ENCODE measurements at regions not wholly inside any gene's neighbourhood (a gene's known extent, or its start where the extent isn't known, plus 50 kb on each side); places are given as distances from the start of the nearest gene placed in this dataset.

GRCh38 chr17:69928611-69929010 lies 146.4 kb upstream of the KCNJ16 start:
- POLR2A ChIA-PET (ENCODE audit: low non-redundant PET) = no interaction called here
- no peak for DNase-seq (ENCODE audit: low spot score)
- CTCF ChIA-PET = no interaction called here
- TF ChIP-seq, protein P1, sequence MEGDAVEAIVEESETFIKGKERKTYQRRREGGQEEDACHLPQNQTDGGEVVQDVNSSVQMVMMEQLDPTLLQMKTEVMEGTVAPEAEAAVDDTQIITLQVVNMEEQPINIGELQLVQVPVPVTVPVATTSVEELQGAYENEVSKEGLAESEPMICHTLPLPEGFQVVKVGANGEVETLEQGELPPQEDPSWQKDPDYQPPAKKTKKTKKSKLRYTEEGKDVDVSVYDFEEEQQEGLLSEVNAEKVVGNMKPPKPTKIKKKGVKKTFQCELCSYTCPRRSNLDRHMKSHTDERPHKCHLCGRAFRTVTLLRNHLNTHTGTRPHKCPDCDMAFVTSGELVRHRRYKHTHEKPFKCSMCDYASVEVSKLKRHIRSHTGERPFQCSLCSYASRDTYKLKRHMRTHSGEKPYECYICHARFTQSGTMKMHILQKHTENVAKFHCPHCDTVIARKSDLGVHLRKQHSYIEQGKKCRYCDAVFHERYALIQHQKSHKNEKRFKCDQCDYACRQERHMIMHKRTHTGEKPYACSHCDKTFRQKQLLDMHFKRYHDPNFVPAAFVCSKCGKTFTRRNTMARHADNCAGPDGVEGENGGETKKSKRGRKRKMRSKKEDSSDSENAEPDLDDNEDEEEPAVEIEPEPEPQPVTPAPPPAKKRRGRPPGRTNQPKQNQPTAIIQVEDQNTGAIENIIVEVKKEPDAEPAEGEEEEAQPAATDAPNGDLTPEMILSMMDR (conservative IDR thresholded peaks at IDR 0.05; ENCODE audit: low read depth) = no peak
- H3K27ac ChIP-seq = no peak overlapping the region

- CTCF ChIA-PET = no interaction called here
- H3K27ac ChIP-seq = no peak overlapping the region
- TF ChIP-seq, protein P1 (conservative IDR thresholded peaks at IDR 0.05; ENCODE audit: low read depth) = no peak
- POLR2A ChIA-PET (ENCODE audit: low non-redundant PET) = no interaction called here
- no peak for DNase-seq (ENCODE audit: low spot score)
These were observed 138.0 kb upstream of the KCNJ16 start for GRCh38 chr17:69936996-69937395.

DNA sequence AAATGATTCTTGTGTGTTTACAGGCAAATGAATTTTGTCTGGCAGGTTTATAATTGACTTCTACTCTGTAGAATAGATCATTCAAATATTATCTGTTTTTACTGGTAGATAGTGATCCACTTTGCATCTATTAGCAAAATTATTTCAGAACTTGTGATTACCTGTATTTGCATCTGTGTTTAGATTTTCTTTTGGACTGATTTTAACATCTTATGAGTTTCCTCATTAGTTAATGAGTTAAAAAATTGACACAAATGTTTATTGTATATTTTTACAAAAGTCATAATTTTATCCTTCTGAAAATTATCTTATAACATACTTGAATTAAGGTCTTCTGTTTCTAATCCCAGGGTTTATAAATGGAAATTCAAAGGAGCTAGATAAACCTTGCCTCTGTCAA lies 132.0 kb upstream of the KCNJ16 start:
- DNase-seq (ENCODE audit: low spot score) = no peak
- H3K27ac ChIP-seq = no peak overlapping the region
- ChIA-PET CTCF (interaction anchor here (0.7 kb wide), 1 partner anchor 213 kb away, joined by 4 read pairs; no protein-coding TSS in a partner anchor), POLR2A (ENCODE audit: low non-redundant PET) (no interaction called here)
- TF ChIP-seq, protein P1 (conservative IDR thresholded peaks at IDR 0.05; ENCODE audit: low read depth) = no peak

GRCh38 chr17:69944406-69944805 lies 130.6 kb upstream of the KCNJ16 start:
- no peak overlapping the region for H3K27ac ChIP-seq
- no peak for DNase-seq (ENCODE audit: low spot score)
- POLR2A ChIA-PET (ENCODE audit: low non-redundant PET) = no interaction called here
- CTCF ChIA-PET = interaction anchor here (0.6 kb wide), 1 partner anchor 52 kb away, joined by 3 read pairs; no protein-coding TSS in a partner anchor
- TF ChIP-seq, protein P1 (conservative IDR thresholded peaks at IDR 0.05; ENCODE audit: low read depth) = no peak

GRCh38 chr17:69945698-69946185 lies 129.3 kb upstream of the KCNJ16 start:
- POLR2A ChIA-PET (ENCODE audit: low non-redundant PET) = no interaction called here
- no peak for DNase-seq (ENCODE audit: low spot score)
- TF ChIP-seq, protein P1 (conservative IDR thresholded peaks at IDR 0.05; ENCODE audit: low read depth) = no peak
- H3K27ac ChIP-seq = no peak overlapping the region
- CTCF ChIA-PET = no interaction called here

DNA sequence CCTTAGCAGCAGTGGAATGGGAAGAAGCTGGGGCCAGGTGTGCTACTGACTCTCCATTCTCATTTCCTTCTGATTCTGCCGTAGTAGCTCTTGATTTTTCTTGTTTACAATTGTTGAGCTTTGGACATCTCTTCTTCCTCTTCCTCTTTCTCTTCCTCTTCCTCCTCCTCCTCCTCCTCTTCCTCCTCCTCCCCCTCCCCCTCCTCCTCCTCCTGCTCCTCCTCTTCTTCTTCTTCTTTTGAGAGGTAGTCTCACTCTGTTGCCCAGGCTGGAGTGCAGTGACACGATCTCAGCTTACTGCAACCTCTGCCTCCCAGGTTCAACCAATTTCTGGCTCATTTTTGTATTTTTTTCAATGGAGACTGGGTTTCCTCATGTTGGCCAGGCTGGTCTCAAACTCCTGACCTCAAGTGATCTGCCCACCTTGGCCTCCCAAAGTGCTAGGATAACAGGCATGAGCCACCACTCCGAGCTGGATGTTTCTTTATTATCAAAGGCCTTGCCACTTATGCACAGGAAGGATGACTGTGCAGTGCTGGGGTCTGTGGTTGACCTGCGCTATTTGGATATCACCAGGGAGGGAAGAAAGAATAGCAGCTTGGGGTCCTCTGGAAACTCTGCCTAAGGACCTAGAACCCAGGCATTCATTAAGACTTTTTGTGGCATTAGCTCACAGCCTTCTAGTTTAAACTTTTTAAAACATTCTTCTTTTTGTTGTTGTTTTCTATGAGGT lies 127.8 kb upstream of the KCNJ16 start:
- POLR2A ChIA-PET (ENCODE audit: low non-redundant PET) = no interaction called here
- TF ChIP-seq, protein P1 (conservative IDR thresholded peaks at IDR 0.05; ENCODE audit: low read depth) = no peak
- CTCF ChIA-PET = interaction anchor here (0.7 kb wide), 1 partner anchor 186 kb away, joined by 3 read pairs; no protein-coding TSS in a partner anchor
- no peak for DNase-seq (ENCODE audit: low spot score)
- no peak overlapping the region for H3K27ac ChIP-seq

All from RWPE1 (cell line).